ENCODE measurements at regions not wholly inside any gene's neighbourhood (a gene's known extent, or its start where the extent isn't known, plus 50 kb on each side); places are given as distances from the start of the nearest gene placed in this dataset.

GRCh38 chr3:180199417-180199995 lies 162.8 kb upstream of the PEX5L start:
- intact Hi-C loops (cut with micrococcal nuclease): no loop called here
- H4K20me1 ChIP-seq (ENCODE audit: control insufficient read depth, insufficient read depth, low read length, poor library complexity, severe bottlenecking): no peaks in the 10 kb centered on the region
- no peaks in the 10 kb centered on the region for H3K27me3 ChIP-seq (replicated peaks in 1 of 4; ENCODE audit: control extremely low read depth in 1 of 4, control insufficient read depth in 3 of 4, insufficient read depth in 4 of 4, low read length in 3 of 4)
- no peak overlapping the region for H3K27ac Mint-ChIP-seq
- no peak overlapping the region for H3K27ac ChIP-seq (ENCODE audit: low read length in 2 of 2)
- no peaks in the 10 kb centered on the region for H3K4me1 Mint-ChIP-seq
- H3K9me3 ChIP-seq (ENCODE audit: control extremely low read depth in 1 of 3, control insufficient read depth in 2 of 3, insufficient read depth in 1 of 3, low read length in 2 of 3): peaks cover 0 to 6% (median 0%) of the 10 kb centered on the region in 3 donors
- peaks cover under 1% of the 10 kb centered on the region for H3K9me3 Mint-ChIP-seq (ENCODE audit: insufficient read depth)
- ChIA-PET POLR2A (no interaction called here), CTCF (interaction anchor here (1.8 kb wide), 1 partner anchor 9 kb away, joined by 4 read pairs; no protein-coding TSS in a partner anchor)
- no peak overlapping the region for H3K4me3 Mint-ChIP-seq
- no peak overlapping the region for H3K4me2 ChIP-seq (replicated peaks; ENCODE audit: low read depth, low read length, poor library complexity, severe bottlenecking)
- H3K4me1 ChIP-seq (ENCODE audit: control insufficient read depth in 2 of 2, insufficient read depth in 2 of 2, low read length in 2 of 2): no peaks in the 10 kb centered on the region
- no peak overlapping the region for H2AFZ ChIP-seq (ENCODE audit: insufficient read depth, low read depth, low read length, poor library complexity, severe bottlenecking)
- no peak for ATAC-seq (ENCODE audit: low read depth)
- H3K4me3 ChIP-seq (ENCODE audit: control extremely low read depth in 1 of 5, extremely low read depth in 1 of 5, insufficient read depth in 1 of 5, low read depth in 2 of 5, low read length in 4 of 5): no peak overlapping the region
- H3K27me3 Mint-ChIP-seq: no peaks in the 10 kb centered on the region
- no peak for TF ChIP-seq EZH2 (IDR thresholded peaks at IDR 0.05; ENCODE audit: borderline replicate concordance, insufficient read depth, low read depth, low read length, poor library complexity, severe bottlenecking)
- no peak for TF ChIP-seq CTCF (IDR thresholded peaks at IDR 0.05)
- no peaks in the 10 kb centered on the region for H3K79me2 ChIP-seq (ENCODE audit: control insufficient read depth, insufficient read depth, low read length)
- DNase-seq: no peak
- WGBS (ENCODE audit: insufficient coverage): 83% methylated on average over 1 of the region's 5 CpGs
- H3K9ac ChIP-seq (ENCODE audit: low read length): no peak overlapping the region
- no peaks in the 10 kb centered on the region for H3K36me3 ChIP-seq (replicated peaks in 1 of 2; ENCODE audit: control extremely low read depth in 1 of 2, control insufficient read depth in 1 of 2, extremely low read depth in 1 of 2, insufficient read depth in 2 of 2, low read length in 1 of 2)

GRCh38 chr3:180215866-180216265 lies 179.1 kb upstream of the PEX5L start:
- WGBS (ENCODE audit: insufficient coverage): 100% methylated on average over 1 of the region's 2 CpGs
- Mint-ChIP-seq H3K27ac (no peak overlapping the region), H3K4me1 (no peaks in the 10 kb centered on the region), H3K9me3 (ENCODE audit: insufficient read depth) (no peaks in the 10 kb centered on the region), H3K4me3 (no peak overlapping the region), H3K27me3 (no peaks in the 10 kb centered on the region)
- no peak overlapping the region for H3K4me2 ChIP-seq (replicated peaks; ENCODE audit: low read depth, low read length, poor library complexity, severe bottlenecking)
- CTCF ChIA-PET: no interaction called here
- no peaks in the 10 kb centered on the region for H3K27me3 ChIP-seq (replicated peaks in 1 of 4; ENCODE audit: control extremely low read depth in 1 of 4, control insufficient read depth in 3 of 4, insufficient read depth in 4 of 4, low read length in 3 of 4)
- H2AFZ ChIP-seq (ENCODE audit: insufficient read depth, low read depth, low read length, poor library complexity, severe bottlenecking): no peak overlapping the region
- POLR2A ChIA-PET: no interaction called here
- H4K20me1 ChIP-seq (ENCODE audit: control insufficient read depth, insufficient read depth, low read length, poor library complexity, severe bottlenecking): no peaks in the 10 kb centered on the region
- H3K36me3 ChIP-seq (replicated peaks in 1 of 2; ENCODE audit: control extremely low read depth in 1 of 2, control insufficient read depth in 1 of 2, extremely low read depth in 1 of 2, insufficient read depth in 2 of 2, low read length in 1 of 2): no peaks in the 10 kb centered on the region
- no peaks in the 10 kb centered on the region for H3K9me3 ChIP-seq (ENCODE audit: control extremely low read depth in 1 of 3, control insufficient read depth in 2 of 3, insufficient read depth in 1 of 3, low read length in 2 of 3)
- no peaks in the 10 kb centered on the region for H3K4me1 ChIP-seq (ENCODE audit: control insufficient read depth in 2 of 2, insufficient read depth in 2 of 2, low read length in 2 of 2)
- H3K79me2 ChIP-seq (ENCODE audit: control insufficient read depth, insufficient read depth, low read length): no peaks in the 10 kb centered on the region
- no peak for ATAC-seq (ENCODE audit: low read depth)
- no peak for DNase-seq
- no peak overlapping the region for H3K4me3 ChIP-seq (ENCODE audit: control extremely low read depth in 1 of 5, extremely low read depth in 1 of 5, insufficient read depth in 1 of 5, low read depth in 2 of 5, low read length in 4 of 5)
- no peak overlapping the region for H3K9ac ChIP-seq (ENCODE audit: low read length)
- TF ChIP-seq CTCF (IDR thresholded peaks at IDR 0.05): no peak
- TF ChIP-seq EZH2 (IDR thresholded peaks at IDR 0.05; ENCODE audit: borderline replicate concordance, insufficient read depth, low read depth, low read length, poor library complexity, severe bottlenecking): no peak
- intact Hi-C loops (cut with micrococcal nuclease): no loop called here
- H3K27ac ChIP-seq (ENCODE audit: low read length in 2 of 2): no peak overlapping the region
